ENCODE measurements at regions not wholly inside any gene's neighbourhood (a gene's known extent, or its start where the extent isn't known, plus 50 kb on each side); places are given as distances from the start of the nearest gene placed in this dataset.

GRCh38 chr3:106120356-106120755 lies 251.5 kb upstream of the CBLB start:
- no peak for TF ChIP-seq CTCF (IDR thresholded peaks at IDR 0.05; ENCODE audit: extremely low read depth, missing control alignments)
- no peak for DNase-seq (ENCODE audit: low spot score)

GRCh38 chr3:106121491-106122289 lies 252.9 kb upstream of the CBLB start:
- no peak for DNase-seq (ENCODE audit: low spot score)
- TF ChIP-seq CTCF (IDR thresholded peaks at IDR 0.05; ENCODE audit: extremely low read depth, missing control alignments) = no peak

- TF ChIP-seq CTCF (IDR thresholded peaks at IDR 0.05; ENCODE audit: extremely low read depth, missing control alignments) = no peak
Observed at GRCh38 chr3:106124818-106125217, 256.0 kb upstream of the CBLB start.

GRCh38 chr3:106125321-106125720 lies 256.5 kb upstream of the CBLB start:
- no peak for TF ChIP-seq CTCF (IDR thresholded peaks at IDR 0.05; ENCODE audit: extremely low read depth, missing control alignments)
- no peak for DNase-seq (ENCODE audit: low spot score)

More at GRCh38 chr3:106124818-106125217, 256.0 kb upstream of the CBLB start:
- DNase-seq (ENCODE audit: low spot score) = no peak

GRCh38 chr3:106126067-106126845 lies 257.4 kb upstream of the CBLB start:
- no peak for TF ChIP-seq CTCF (IDR thresholded peaks at IDR 0.05; ENCODE audit: extremely low read depth, missing control alignments)
- DNase-seq (ENCODE audit: low spot score) = no peak

GRCh38 chr3:106126846-106127235 lies 258.0 kb upstream of the CBLB start:
- DNase-seq (ENCODE audit: low spot score) = no peak
- no peak for TF ChIP-seq CTCF (IDR thresholded peaks at IDR 0.05; ENCODE audit: extremely low read depth, missing control alignments)

GRCh38 chr3:106129939-106130338 lies 261.1 kb upstream of the CBLB start:
- DNase-seq (ENCODE audit: low spot score) = no peak

More at GRCh38 chr3:106129939-106130338, 261.1 kb upstream of the CBLB start:
- no peak for TF ChIP-seq CTCF (IDR thresholded peaks at IDR 0.05; ENCODE audit: extremely low read depth, missing control alignments)

Measured in GM20000 (cell line).